GM10266 (cell line): ENCODE measurements at regions not wholly inside any gene's neighbourhood (a gene's known extent, or its start where the extent isn't known, plus 50 kb on each side); places are given as distances from the start of the nearest gene placed in this dataset.

ENCODE experiments used
- DNase-seq: peaks from one replicate; pipeline ENCODE4 v3.0.0; 2012; ENCODE audit errors: extremely low spot score
- TF ChIP-seq, protein P1 (sequence below): IDR thresholded peaks from 2 replicates; pipeline ENCODE4 v1.5.1; 2012; ENCODE audit warnings: mild to moderate bottlenecking, low read depth; ENCODE audit not compliant: control insufficient read depth, insufficient read depth; ENCODE audit errors: missing control alignments

DNA sequence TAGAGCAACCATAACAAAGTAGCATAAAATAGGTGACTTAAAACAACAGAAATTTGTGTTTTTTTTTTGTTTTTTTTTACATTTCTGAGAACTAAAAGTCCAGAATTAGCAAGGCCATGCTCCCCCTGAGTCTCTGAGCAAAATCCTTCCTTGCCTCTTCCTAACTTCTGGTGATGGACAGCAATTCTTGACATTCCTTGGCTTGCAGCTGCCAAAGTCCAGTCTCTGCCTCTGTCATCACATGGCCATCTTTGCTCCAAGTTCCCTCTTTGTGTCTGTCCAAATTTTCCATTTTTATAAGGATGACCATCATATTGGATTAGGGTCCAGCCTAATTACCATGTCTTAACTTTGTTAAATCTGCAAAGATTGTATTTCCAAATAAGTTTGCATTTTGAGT lies 407.2 kb downstream of the PDHA2 start:
- TF ChIP-seq, protein P1, sequence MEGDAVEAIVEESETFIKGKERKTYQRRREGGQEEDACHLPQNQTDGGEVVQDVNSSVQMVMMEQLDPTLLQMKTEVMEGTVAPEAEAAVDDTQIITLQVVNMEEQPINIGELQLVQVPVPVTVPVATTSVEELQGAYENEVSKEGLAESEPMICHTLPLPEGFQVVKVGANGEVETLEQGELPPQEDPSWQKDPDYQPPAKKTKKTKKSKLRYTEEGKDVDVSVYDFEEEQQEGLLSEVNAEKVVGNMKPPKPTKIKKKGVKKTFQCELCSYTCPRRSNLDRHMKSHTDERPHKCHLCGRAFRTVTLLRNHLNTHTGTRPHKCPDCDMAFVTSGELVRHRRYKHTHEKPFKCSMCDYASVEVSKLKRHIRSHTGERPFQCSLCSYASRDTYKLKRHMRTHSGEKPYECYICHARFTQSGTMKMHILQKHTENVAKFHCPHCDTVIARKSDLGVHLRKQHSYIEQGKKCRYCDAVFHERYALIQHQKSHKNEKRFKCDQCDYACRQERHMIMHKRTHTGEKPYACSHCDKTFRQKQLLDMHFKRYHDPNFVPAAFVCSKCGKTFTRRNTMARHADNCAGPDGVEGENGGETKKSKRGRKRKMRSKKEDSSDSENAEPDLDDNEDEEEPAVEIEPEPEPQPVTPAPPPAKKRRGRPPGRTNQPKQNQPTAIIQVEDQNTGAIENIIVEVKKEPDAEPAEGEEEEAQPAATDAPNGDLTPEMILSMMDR = no peak
- DNase-seq = no peak

GRCh38 chr4:96248225-96248624 lies 408.3 kb downstream of the PDHA2 start:
- TF ChIP-seq, protein P1 = no peak
- no peak for DNase-seq

GRCh38 chr4:96260064-96260682 lies 420.3 kb downstream of the PDHA2 start:
- no peak for DNase-seq
- TF ChIP-seq, protein P1 = no peak

DNA sequence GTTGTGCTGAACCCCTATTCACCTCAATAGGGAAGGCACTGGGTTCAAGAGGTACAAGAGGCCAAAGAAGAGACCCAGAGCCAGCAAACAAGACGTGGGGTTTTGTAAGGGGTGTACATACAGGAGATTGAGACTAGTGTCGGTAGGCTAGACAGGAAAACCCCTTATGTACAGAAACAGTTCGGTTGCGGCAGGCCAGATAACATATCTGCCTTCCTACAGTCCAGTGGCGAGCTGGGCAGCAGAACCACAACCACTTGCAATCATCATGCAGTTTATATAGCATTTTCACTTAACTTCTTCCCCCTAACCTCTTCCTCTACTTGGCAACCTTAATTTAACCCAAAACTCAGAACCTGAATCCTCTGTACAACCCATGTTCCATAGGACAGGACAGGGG lies 422.2 kb downstream of the PDHA2 start:
- no peak for DNase-seq
- TF ChIP-seq, protein P1 = no peak

- TF ChIP-seq, protein P1 = no peak
- no peak for DNase-seq
Measured at GRCh38 chr4:96263291-96263690, 423.4 kb downstream of the PDHA2 start.

- no peak for DNase-seq
- TF ChIP-seq, protein P1 = no peak
Measured at GRCh38 chr4:96264941-96265463, 425.1 kb downstream of the PDHA2 start.

- no peak for DNase-seq
- TF ChIP-seq, protein P1 = no peak
Measured at GRCh38 chr4:96293806-96294205, 453.9 kb downstream of the PDHA2 start.
